Activated CD4-positive, alpha-beta T cell treated with anti-CD3 and anti-CD28 coated beads, Interleukin-10, Interleukin-2, amounts not matched to agents 100 ng/mL and 50 ng/mL, durations not matched to agents 16 hours and 8 hours (primary cell): ENCODE measurements at regions not wholly inside any gene's neighbourhood (a gene's known extent, or its start where the extent isn't known, plus 50 kb on each side); places are given as distances from the start of the nearest gene placed in this dataset.
"Not testable (repeated sequence)": the region's sequence is repeated elsewhere in the genome, so short reads cannot be mapped to it uniquely, and the experiment has no call there.

Experiments
- DNase-seq: peaks from one replicate; pipeline ENCODE4 v3.0.0-alpha.2; 2020

DNA sequence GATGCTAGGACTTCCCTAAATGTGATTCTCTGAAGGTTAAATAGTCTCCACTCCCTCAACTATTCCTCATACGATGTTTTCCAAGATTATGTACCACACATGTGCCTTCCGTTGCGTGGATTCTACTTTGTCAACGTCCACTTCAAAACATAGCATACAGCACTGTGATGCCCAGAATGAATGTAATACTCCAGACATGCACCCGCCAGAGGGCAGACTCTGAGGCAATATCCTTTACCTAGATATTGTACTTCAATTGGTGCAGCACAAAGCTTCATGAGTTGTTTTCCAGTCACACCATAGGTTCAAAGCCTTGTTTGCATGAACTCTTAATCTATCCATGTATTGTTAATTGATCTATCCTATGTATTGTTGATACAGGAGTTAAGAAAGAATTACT, 201.0 kb upstream of the NABP1 start:
- DNase-seq, result no peak

DNA sequence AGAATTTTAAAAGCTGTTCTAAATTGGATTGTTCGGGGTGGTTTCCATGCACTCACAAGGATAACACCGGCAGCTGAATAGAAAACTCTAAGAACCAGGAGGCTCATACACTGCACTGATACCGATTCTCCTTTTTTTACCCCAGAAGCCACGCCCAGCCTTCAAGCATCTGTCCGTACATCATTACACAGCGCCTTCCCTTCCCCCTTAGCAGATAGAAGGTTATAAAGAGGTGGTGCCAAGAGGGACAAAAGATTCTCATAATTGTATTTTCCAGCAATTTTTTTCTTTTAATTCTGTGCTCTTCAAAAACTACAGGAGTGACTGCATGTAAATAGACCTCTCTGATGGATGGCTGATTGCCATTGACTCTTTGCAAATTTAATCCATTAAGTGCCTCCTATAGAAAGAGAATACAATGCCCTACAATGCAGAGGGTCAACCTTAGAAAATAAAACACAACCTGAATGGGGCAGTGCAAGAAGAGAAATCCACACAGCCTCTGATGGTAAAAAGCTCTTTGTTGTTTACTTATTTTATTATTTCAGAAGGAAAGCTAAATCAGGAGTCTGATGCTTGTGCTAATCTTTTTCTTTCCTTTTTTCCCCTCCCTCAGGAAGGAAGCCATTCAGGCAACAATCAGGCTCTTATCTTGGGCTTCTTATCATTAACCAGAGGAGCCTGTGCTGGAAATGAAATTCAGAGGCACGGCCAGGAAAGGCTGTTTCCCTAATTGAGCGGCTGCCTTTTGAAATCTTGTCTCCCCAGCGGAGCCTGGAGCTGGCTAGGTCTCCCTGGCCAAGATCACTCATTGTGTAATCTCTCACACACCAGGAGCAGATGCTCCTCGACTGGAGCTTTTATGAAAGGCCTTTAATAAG, 198.9 kb upstream of the NABP1 start:
- no peak for DNase-seq

GRCh38 chr2:191479680-191480023, 198.3 kb upstream of the NABP1 start:
- no peak for DNase-seq

DNA sequence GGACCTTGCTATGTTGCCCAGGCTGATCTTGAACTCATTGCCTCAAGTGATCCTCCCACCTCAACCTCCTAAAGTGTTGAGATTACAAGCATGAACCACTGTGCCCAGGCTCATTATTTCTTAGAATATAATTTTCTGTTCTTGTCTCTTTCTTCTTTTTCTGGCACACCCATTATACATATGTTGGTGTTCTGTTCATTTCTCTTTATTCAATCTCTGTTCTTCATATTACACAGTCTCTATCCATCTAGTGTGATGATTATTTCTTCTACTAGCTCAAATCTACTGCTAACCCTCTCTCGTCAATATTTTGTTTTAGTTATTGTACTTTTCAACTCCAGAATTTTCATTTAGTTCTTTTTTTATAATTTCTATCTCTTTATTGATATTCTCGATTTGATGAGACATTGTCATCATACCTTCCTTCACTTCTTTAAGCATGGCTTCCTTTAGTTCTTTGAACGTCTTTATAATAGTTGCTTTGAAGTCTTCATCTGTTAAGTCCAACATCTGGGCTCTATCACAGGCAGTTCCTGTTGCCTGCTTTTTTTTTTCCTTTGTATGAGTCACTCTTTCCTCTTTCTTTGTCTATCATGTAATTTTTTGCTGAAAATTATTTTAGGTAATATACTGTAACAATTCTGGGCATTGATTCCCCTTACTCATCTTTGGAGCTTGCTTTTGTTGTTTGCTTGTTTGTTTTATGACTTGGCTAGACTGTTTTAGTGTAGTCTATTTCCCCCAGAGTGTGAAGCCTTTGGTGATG, 196.4 kb upstream of the NABP1 start:
- DNase-seq, result no peak

DNA sequence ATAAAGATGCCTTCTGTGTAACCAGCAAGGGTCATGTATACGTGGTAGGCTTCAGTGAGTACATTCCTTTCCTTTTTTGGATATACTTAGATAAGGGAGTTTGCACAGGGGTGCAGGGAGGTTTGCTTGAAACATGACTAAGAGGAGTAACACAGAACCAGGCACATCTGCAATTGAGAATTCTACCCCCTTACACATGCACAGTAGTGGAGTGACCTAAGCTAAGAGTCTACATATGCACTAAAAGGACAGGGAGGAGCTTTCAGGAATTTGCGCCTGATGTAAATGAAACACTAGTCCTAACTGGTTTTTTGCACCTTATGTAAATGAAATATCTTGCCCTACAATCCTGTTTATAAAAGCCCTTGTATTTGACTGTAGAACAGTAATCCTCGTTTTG, 194.8 kb upstream of the NABP1 start:
- no peak for DNase-seq

- peak; percentile 13 for DNase-seq
Observed at GRCh38 chr2:191486584-191487320, 191.2 kb upstream of the NABP1 start.

- DNase-seq, result no peak
Observed at GRCh38 chr2:191488135-191488534, 189.8 kb upstream of the NABP1 start.

- DNase-seq, result no peak
Observed at GRCh38 chr2:191489177-191489576, 188.8 kb upstream of the NABP1 start.

- no peak for DNase-seq
Observed at GRCh38 chr2:191496838-191497237, 181.1 kb upstream of the NABP1 start.

DNA sequence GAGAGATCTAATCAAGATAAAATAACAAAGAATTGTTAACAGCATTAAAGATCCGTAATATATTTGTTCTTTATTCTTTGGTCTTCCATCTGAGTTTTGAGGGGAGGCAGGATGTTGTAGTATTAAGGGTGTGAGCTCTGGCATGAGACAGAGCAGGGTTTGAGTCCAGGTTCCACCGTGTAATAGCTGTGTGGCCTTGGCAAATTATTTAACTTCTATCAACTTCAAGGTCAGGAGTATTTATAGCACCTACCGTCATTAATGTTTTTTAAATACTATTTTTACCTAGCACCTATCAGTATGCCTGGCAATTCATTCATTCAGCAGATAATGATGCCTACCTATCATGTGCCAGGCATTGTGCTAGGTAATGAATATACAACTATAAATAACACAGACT, 180.1 kb upstream of the NABP1 start:
- DNase-seq, result no peak

DNA sequence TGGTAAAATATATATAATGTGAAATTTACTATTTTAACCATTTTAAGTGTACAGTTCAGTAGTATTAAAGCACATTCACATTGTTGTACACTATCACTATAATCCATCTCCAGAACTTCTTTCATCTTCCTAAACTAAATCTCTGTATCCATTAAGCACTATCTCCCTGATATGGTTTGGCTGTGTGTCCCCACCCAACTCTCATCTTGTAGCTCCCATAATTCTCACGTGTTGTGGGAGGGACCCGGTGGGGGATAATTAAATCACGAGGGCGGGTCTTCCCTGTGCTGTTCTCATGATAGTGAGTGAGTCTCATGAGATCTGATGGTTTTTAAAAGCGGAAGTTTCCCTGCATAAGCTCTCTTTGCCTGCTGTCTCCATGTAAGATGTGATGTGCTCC, 178.9 kb upstream of the NABP1 start:
- no peak for DNase-seq

DNA sequence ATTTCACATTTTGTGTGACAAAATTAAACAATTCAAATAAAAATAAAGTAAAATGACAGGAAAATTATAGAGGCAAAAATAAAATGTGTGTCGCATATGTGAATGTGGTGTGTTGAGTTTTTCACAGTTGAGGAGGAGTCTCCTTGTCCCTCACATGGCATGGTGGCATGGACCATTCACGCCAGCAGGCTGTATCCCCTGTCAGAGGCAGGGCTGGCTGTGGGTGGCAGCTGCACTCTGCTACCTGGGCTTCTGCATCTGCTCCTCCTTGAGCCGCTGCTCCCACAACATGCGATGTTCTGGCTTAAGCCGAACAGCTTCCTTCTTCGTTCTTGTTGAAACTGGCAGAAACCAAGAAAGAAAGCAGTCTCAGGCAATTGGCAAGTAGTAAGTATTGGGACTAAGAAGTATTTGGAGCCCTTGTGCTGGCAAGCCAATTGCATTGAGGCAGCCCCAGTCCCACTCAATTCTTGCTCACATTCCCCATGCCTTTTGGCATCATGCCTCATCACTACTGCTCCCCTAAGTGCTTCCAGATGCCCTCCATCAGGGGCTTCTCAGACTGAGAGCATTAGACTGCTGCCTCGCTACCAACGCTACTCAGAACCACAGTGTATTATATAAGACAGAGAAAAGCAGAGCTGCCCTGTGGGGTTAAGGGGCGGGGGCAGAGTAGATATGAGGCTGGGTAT, 177.9 kb upstream of the NABP1 start:
- DNase-seq, result no peak

- no peak for DNase-seq
Observed at GRCh38 chr2:191500566-191500883, 177.4 kb upstream of the NABP1 start.

GRCh38 chr2:191500884-191501560, 176.9 kb upstream of the NABP1 start:
- DNase-seq, result no peak

GRCh38 chr2:191501561-191502168, 176.3 kb upstream of the NABP1 start:
- no peak for DNase-seq

- DNase-seq, result no peak
Observed at GRCh38 chr2:191506515-191506914, 171.4 kb upstream of the NABP1 start.

DNA sequence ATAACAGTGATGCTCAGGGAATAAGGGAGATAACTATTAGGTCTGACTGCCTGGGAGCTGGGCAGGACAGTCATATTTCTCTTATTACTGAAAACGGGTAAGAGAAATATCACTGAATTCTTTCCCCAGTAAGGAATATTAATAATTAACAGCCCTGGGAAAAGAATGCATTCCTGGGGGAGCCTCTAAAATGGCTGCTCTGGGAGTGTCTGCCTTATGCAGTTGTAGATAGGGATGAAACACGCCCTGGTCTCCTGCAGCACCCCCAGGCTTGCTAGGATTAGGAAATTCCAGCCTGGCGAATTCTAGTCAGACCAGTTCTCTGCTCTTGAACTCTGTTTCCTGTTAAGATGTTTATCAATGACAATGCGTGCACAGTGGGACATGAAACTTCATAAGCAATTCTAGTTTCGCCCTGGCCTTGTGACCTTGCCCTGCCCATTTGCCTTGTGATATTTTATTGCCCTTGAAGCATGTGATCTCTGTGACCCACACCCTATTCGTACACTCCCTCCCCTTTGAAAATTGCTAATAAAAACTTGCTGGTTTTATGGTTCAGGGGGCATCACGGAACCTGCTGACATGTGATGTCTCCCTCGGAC, 170.6 kb upstream of the NABP1 start:
- DNase-seq, result not testable (repeated sequence)

DNA sequence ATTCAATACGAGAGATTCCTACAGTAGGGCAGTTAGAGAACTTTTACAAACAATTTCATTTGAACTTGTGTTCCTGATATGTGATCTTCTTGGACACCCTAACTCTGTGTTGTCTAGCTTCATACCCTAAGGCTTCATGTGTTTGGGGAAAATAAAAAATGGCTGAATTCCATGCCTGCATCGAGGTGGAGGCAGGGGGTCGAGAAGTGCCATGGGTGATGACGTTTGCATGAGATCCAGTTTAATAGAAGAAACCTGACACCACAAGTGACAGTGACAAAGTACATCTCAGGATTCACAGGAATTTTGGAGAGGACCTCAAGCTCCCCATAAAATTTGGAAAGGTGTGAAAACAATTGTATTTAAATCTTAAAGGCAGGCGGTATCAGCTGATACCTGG, 169.2 kb upstream of the NABP1 start:
- no peak for DNase-seq

GRCh38 chr2:191512216-191512835, 165.6 kb upstream of the NABP1 start:
- DNase-seq, result no peak

- no peak for DNase-seq
Observed at GRCh38 chr2:191512874-191513273, 165.1 kb upstream of the NABP1 start.

DNA sequence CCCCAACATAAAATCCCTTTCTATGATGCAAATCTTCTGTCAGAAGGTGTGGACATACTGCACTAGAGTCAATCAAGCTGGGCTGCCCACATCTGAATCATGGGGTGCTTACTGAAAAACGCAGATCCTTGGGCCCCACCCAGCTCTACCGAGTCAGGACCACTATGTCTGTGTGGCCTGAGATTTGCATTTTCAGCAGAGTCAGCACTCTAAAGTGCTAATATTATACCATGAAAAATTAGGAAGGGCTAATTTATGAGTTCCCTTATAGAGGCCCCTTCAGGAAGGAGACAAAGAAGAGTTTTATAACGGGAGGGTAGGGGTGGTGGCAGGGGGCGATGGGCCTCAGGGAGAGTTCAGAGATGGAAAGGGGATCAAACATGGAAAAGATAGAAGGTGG, 163.3 kb upstream of the NABP1 start:
- no peak for DNase-seq
